RWPE1 (cell line): ENCODE measurements at regions not wholly inside any gene's neighbourhood (a gene's known extent, or its start where the extent isn't known, plus 50 kb on each side); places are given as distances from the start of the nearest gene placed in this dataset.
"Not testable (repeated sequence)": the region's sequence is repeated elsewhere in the genome, so short reads cannot be mapped to it uniquely, and the experiment has no call there.

ENCODE experiments used
- CTCF ChIA-PET: fragments of 350-600 bp; sonication (Branson Sonifier 250); formaldehyde crosslinking; extraction: SDS; loops from one replicate; lab custom pipeline; 2021; lab: Yijun Ruan, JAX
- POLR2A ChIA-PET: fragments of 400-600 bp; formaldehyde crosslinking; extraction: SDS; loops from one replicate; lab custom pipeline; 2020; ENCODE audit warnings: antibody characterized with exemption; ENCODE audit not compliant: low non-redundant PET; lab: Yijun Ruan, JAX
- DNase-seq: peaks from one replicate; pipeline ENCODE4 v3.0.0; 2012; ENCODE audit warnings: low spot score
- H3K27ac ChIP-seq: fragments of 450-650 bp; 2 replicates; pipeline ENCODE4 v1.5.1; 2017
- TF ChIP-seq, protein P1 (sequence below): fragments of 450-650 bp; conservative IDR thresholded peaks from 2 replicates; pipeline ENCODE4 v1.5.1; 2017; ENCODE audit warnings: low read depth, mild to moderate bottlenecking

DNA sequence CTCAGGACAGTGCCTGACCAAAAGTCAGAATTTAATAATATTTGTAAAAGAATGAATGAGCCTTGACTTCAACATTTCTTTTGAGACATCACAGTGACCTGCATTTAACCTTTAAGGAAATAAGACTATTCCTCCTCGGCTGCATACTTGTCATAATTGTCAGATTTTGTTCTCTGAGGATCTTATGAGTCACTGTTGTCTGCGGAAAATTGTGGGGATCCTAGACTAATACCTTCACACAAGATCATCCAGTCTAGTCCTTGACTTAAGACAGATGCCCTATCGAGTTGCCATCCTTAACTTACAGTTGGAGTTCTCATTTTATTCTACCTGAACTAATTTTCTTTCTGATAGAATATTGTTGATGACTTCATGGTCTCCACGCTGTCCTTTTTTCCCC lies 198.4 kb downstream of the DLEU7 start:
- TF ChIP-seq, protein P1, sequence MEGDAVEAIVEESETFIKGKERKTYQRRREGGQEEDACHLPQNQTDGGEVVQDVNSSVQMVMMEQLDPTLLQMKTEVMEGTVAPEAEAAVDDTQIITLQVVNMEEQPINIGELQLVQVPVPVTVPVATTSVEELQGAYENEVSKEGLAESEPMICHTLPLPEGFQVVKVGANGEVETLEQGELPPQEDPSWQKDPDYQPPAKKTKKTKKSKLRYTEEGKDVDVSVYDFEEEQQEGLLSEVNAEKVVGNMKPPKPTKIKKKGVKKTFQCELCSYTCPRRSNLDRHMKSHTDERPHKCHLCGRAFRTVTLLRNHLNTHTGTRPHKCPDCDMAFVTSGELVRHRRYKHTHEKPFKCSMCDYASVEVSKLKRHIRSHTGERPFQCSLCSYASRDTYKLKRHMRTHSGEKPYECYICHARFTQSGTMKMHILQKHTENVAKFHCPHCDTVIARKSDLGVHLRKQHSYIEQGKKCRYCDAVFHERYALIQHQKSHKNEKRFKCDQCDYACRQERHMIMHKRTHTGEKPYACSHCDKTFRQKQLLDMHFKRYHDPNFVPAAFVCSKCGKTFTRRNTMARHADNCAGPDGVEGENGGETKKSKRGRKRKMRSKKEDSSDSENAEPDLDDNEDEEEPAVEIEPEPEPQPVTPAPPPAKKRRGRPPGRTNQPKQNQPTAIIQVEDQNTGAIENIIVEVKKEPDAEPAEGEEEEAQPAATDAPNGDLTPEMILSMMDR = no peak
- H3K27ac ChIP-seq = no peak overlapping the region
- peak; percentile 53 for DNase-seq
- ChIA-PET POLR2A (no interaction called here), CTCF (interaction anchor here (0.7 kb wide), 1 partner anchor 11 kb away, joined by 3 read pairs; no protein-coding TSS in a partner anchor)

DNA sequence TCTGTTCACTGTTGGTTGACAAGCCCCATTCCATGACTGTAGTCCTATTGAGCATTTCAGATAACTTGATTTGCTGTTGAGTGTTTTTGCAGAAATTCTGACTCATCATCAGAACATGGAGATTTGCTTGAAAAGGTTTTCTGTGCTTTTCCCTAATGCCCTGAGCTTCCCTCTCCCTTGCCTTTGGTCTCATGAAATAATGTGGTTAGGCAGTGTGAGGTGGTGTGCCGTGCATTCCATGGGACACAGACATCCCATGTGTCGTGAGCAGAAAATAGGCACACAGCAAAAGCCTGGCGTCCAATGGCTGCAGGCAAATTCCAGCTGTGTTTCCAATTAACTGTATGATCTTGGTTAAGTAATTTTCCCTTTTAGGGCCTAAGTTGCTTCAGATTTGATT lies 197.4 kb downstream of the DLEU7 start:
- no peak for DNase-seq
- H3K27ac ChIP-seq = no peak overlapping the region
- CTCF ChIA-PET = interaction anchor here (0.5 kb wide), 1 partner anchor 121 kb away, joined by 3 read pairs; no protein-coding TSS in a partner anchor
- POLR2A ChIA-PET = no interaction called here
- TF ChIP-seq, protein P1 = no peak

DNA sequence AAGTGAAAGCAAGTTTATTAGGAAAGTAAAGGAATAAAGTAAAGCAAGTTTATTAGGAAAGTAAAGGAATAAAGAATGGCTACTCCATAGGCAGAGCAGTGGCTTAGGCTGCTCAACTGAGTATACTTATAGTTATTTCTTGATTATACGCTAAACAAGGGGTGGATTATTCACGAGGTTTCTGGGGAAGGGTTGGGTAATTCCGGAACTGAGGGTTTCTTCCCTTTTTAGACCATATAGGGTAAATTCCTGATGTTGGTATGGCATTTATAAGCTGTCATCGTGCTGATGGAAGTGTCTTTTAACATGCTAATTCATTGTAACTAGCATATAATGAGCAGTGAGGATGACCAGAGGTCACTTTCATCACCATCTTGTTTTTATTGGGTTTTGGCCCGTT lies 194.3 kb downstream of the DLEU7 start:
- ChIA-PET POLR2A (no interaction called here), CTCF (no interaction called here)
- TF ChIP-seq, protein P1 = no peak
- DNase-seq = no peak
- no peak overlapping the region for H3K27ac ChIP-seq

DNA sequence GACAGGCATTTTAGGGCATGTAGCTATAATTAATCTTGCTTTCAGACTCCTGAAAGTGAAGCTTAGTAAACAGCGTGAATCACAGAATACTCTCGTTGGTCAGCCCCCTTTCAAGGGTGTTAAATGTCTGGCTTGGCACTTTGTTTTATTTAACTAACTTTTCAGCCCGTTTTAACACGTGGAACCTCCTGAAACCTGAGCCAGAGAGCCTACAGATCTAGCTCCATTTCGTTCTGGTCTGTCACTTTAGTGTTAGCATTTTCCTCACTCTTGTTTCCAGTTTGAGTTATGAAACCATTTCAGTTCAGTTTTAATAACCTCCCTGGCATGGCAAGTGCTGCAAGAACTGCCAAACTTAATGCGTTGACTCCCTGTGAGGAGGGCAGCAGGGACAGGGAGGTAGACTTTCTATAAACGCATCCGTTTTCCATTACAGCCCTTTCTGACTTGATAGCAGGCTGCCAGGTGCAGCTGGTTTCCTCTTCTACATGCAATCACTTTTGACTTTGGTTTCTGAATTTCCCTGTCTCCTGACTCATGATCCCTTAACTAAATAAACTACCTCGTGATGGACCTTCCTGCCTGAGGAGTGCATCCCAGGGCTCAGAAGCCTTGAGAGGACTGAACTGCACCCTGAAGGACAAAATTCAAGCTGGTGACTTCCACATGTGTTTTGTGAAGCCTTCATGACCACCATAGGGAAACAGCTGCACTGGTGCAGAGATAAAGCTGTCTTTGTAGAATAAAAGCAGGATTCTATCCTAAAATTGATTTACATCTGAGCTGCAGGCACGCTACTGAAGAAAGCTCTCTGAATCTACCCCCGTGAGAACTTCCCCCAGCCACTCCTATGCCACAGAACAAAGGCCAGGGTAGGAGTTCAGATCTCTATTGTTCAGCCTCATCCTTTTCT lies 192.6 kb downstream of the DLEU7 start:
- TF ChIP-seq, protein P1 = no peak
- DNase-seq = no peak
- H3K27ac ChIP-seq = no peak overlapping the region
- ChIA-PET POLR2A (no interaction called here), CTCF (interaction anchor here (0.6 kb wide), 1 partner anchor 41 kb away, joined by 3 read pairs; no protein-coding TSS in a partner anchor)

DNA sequence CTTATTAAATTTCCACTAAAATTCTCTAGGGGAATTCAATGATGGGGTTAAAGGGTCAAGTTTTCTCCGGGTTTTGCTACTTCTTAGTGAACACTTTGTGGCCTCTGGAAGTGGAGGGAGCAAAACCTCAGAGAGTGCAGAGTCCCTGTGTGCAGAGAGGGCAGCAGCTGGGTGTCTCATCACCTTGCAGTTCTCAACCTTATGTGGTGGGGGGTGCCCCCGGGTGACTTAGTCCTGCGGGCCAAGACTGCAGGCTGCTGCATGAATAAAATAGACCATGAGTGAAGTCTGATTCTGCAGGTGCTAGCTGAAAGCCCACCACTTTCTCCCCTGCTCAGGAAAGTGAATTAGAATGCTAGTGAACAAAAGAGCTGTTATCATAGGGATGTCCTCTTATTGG lies 191.6 kb downstream of the DLEU7 start:
- POLR2A ChIA-PET = no interaction called here
- no peak for DNase-seq
- CTCF ChIA-PET = no interaction called here
- no peak overlapping the region for H3K27ac ChIP-seq
- TF ChIP-seq, protein P1 = no peak

DNA sequence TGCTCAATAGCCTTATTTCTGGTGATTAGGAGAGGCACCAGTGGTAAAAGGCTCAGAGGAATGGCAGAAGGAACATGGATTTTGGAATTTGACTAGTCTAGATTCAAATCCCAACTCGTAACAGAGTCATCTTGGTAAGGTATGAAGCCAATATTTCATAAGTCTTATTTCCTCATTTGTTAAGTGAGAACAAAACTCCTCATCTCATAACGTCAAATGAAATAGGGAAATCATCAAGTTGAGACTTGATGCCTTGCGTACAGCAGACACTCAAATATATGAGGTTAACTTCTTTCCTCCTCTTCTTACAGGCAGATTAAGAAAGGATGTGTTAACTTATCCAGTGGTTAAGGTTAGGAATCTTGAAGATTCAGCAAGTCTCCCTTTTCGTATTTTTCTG lies 189.2 kb downstream of the DLEU7 start:
- TF ChIP-seq, protein P1 = no peak
- H3K27ac ChIP-seq = no peak overlapping the region
- no peak for DNase-seq
- POLR2A ChIA-PET = no interaction called here
- CTCF ChIA-PET = no interaction called here

DNA sequence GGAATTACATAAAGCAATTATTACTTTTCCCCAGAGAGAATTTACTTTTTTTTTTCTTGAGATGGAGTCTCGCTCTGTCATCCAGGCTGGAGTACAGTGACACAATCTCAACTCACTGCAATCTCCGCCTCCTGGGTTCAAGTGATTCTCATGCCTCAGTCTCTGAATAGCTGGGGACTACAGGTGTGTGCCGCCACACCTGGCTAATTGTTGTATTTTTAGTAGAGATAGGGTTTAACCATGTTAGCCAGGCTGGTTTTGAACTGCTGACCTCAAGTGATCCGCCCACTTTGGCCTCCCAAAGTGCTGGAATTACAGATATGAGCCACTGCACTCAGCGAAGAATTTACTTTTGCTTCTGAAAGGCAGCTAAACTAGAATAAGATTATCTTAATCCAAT lies 181.6 kb downstream of the DLEU7 start:
- CTCF ChIA-PET, H3K27ac ChIP-seq, DNase-seq, POLR2A ChIA-PET: not testable (repeated sequence)
